Mammary epithelial cell (primary cell): ENCODE measurements at regions not wholly inside any gene's neighbourhood (a gene's known extent, or its start where the extent isn't known, plus 50 kb on each side); places are given as distances from the start of the nearest gene placed in this dataset.

Source experiments
- EZH2 ChIP-seq: IDR thresholded peaks from 2 replicates; pipeline ENCODE4 v1.6.1; 2012; ENCODE audit warnings: low read length, inconsistent platforms, borderline replicate concordance
- TF ChIP-seq, protein P1 (sequence below), 2 donors: IDR thresholded peaks in 1 of 2; conservative IDR thresholded peaks in 1 of 2; 2 replicates each; pipeline ENCODE4 v1.5.1; 2011 to 2012; ENCODE audit warnings: inconsistent platforms in 2 of 2, low read length in 2 of 2, mild to moderate bottlenecking in 2 of 2, control low read depth in 1 of 2, low read depth in 1 of 2; ENCODE audit not compliant: insufficient read depth in 1 of 2; ENCODE audit errors: extremely low read depth in 1 of 2

DNA sequence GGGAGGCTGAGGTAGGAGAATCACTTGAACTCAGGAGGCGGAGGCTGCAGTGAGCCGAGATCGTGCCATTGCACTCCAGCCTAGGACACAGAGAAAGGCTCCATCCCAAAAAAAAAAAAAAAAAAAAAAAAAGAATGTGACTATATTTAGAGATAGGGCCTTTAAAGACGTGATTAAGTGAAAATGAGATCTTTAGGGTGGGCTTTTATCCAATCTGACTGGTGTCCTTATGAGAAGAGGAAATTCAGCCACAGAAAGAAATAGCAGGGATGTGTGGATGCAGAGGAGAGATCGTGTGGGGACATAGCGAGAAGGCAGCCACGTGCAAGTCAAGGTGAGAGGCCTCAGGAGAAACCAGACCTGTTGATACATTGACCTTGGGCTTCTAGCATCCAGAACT is 69.9 kb upstream of the ACSL3 start:
- TF ChIP-seq, protein P1, sequence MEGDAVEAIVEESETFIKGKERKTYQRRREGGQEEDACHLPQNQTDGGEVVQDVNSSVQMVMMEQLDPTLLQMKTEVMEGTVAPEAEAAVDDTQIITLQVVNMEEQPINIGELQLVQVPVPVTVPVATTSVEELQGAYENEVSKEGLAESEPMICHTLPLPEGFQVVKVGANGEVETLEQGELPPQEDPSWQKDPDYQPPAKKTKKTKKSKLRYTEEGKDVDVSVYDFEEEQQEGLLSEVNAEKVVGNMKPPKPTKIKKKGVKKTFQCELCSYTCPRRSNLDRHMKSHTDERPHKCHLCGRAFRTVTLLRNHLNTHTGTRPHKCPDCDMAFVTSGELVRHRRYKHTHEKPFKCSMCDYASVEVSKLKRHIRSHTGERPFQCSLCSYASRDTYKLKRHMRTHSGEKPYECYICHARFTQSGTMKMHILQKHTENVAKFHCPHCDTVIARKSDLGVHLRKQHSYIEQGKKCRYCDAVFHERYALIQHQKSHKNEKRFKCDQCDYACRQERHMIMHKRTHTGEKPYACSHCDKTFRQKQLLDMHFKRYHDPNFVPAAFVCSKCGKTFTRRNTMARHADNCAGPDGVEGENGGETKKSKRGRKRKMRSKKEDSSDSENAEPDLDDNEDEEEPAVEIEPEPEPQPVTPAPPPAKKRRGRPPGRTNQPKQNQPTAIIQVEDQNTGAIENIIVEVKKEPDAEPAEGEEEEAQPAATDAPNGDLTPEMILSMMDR (conservative IDR thresholded peaks at IDR 0.05 in 1 of 2, IDR thresholded peaks at IDR 0.05 in 1 of 2; ENCODE audit: extremely low read depth in 1 of 2, insufficient read depth in 1 of 2, low read depth in 1 of 2, low read length in 2 of 2): no peak
- TF ChIP-seq EZH2: no peak
